LNCAP (cell line): ENCODE measurements at regions not wholly inside any gene's neighbourhood (a gene's known extent, or its start where the extent isn't known, plus 50 kb on each side); places are given as distances from the start of the nearest gene placed in this dataset.

ENCODE experiments used
- CTCF ChIP-seq: fragments of 450-650 bp; IDR thresholded peaks from 2 replicates; pipeline ENCODE4 v1.5.1; 2017; ENCODE audit warnings: mild to moderate bottlenecking

- no peak for TF ChIP-seq CTCF
These were observed 75.9 kb upstream of the CPEB2 start for GRCh38 chr4:14926368-14926767.

GRCh38 chr4:14928035-14928434 is 74.2 kb upstream of the CPEB2 start:
- TF ChIP-seq CTCF = no peak

- TF ChIP-seq CTCF = no peak
These were observed 72.6 kb upstream of the CPEB2 start for GRCh38 chr4:14929669-14930068.

GRCh38 chr4:14934704-14935390 is 67.4 kb upstream of the CPEB2 start:
- TF ChIP-seq CTCF = no peak

- TF ChIP-seq CTCF = no peak
These were observed 58.5 kb upstream of the CPEB2 start for GRCh38 chr4:14943749-14944148.

GRCh38 chr4:14952352-14952751 is 49.9 kb upstream of the CPEB2 start:
- no peak for TF ChIP-seq CTCF
